ENCODE measurements at regions not wholly inside any gene's neighbourhood (a gene's known extent, or its start where the extent isn't known, plus 50 kb on each side); places are given as distances from the start of the nearest gene placed in this dataset.
A peak's percentile ranks its signal among the peaks of the same experiment; 100 is the strongest.

GRCh38 chr6:14730654-14731053, 515.2 kb upstream of the JARID2 start:
- DNase-seq = no peak

- DNase-seq = peak; percentile 24
Observed at GRCh38 chr6:14731611-14732010, 514.3 kb upstream of the JARID2 start.

GRCh38 chr6:14732226-14732843, 513.5 kb upstream of the JARID2 start:
- peak; percentile 50 for DNase-seq

GRCh38 chr6:14732844-14733757, 512.8 kb upstream of the JARID2 start:
- peak; percentile 73 for DNase-seq

- DNase-seq = peak; percentile 50
Observed at GRCh38 chr6:14734052-14734415, 511.8 kb upstream of the JARID2 start.

GRCh38 chr6:14734416-14735340, 511.2 kb upstream of the JARID2 start:
- peak; percentile 58 for DNase-seq

- DNase-seq = peak; percentile 69
Observed at GRCh38 chr6:14735956-14736486, 509.8 kb upstream of the JARID2 start.

- no peak for DNase-seq
Observed at GRCh38 chr6:14736554-14736953, 509.3 kb upstream of the JARID2 start.

GRCh38 chr6:14738497-14738896, 507.4 kb upstream of the JARID2 start:
- DNase-seq = peak; percentile 25

GRCh38 chr6:14738933-14739332, 506.9 kb upstream of the JARID2 start:
- DNase-seq = peak; percentile 20

GRCh38 chr6:14739827-14740226, 506.0 kb upstream of the JARID2 start:
- DNase-seq = peak; percentile 25

- DNase-seq = peak; percentile 20
Observed at GRCh38 chr6:14742171-14742570, 503.7 kb upstream of the JARID2 start.

GRCh38 chr6:14742680-14743079, 503.2 kb upstream of the JARID2 start:
- DNase-seq = peak; percentile 31

- peak; percentile 40 for DNase-seq
Observed at GRCh38 chr6:14743144-14743473, 502.8 kb upstream of the JARID2 start.

- peak; percentile 87 for DNase-seq
Observed at GRCh38 chr6:14743474-14744211, 502.2 kb upstream of the JARID2 start.

- DNase-seq = no peak
Observed at GRCh38 chr6:14744212-14744556, 501.7 kb upstream of the JARID2 start.

- DNase-seq = peak; percentile 19
Observed at GRCh38 chr6:14746139-14746837, 499.6 kb upstream of the JARID2 start.

- DNase-seq = peak; percentile 62
Observed at GRCh38 chr6:14747881-14748520, 497.9 kb upstream of the JARID2 start.

GRCh38 chr6:14748679-14749078, 497.2 kb upstream of the JARID2 start:
- DNase-seq = peak; percentile 37

- peak; percentile 22 for DNase-seq
Observed at GRCh38 chr6:14750059-14750661, 495.7 kb upstream of the JARID2 start.
